ENCODE measurements at regions not wholly inside any gene's neighbourhood (a gene's known extent, or its start where the extent isn't known, plus 50 kb on each side); places are given as distances from the start of the nearest gene placed in this dataset.

GRCh38 chr21:35593000-35593502, 467.3 kb downstream of the SETD4 start:
- TF ChIP-seq CTCF (IDR thresholded peaks at IDR 0.05) (no peak), POLR2AphosphoS5 (IDR thresholded peaks at IDR 0.05; ENCODE audit: low read depth, low read length) (no peak), REST (IDR thresholded peaks at IDR 0.05; ENCODE audit: insufficient read depth in 1 of 2, low read depth in 2 of 2, low read length in 1 of 2) (no peak), TCF7L2 (IDR thresholded peaks at IDR 0.05; ENCODE audit: low read depth, low read length) (no peak), SIN3A (IDR thresholded peaks at IDR 0.05; ENCODE audit: borderline replicate concordance, insufficient read depth, low read depth, low read length) (no peak)
